ENCODE measurements at regions not wholly inside any gene's neighbourhood (a gene's known extent, or its start where the extent isn't known, plus 50 kb on each side); places are given as distances from the start of the nearest gene placed in this dataset.

DNA sequence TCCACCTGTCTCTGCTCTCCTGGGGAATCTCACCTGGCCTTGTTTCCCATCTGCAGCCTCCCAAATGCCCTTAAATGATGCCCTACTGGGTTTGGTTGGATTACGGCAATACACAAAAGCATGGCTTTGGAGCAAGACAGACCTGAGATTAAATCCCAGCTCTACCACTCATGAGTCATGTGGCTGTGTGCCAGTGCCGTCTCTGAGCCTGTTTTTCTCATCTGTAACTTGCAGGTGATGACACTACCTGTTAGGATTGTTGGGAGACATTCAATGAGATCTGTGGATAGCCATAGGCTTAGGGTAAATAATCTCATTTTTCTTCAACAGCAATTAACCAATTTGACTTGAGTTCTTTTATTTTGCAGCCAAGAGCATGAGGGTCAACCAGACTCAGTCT lies 240.3 kb downstream of the MAF start:
- TF ChIP-seq CTCF (IDR thresholded peaks at IDR 0.05; ENCODE audit: control extremely low read depth, extremely low read depth) = no peak
- H3K4me1 ChIP-seq (ENCODE audit: control insufficient read depth in 5 of 5, insufficient read depth in 5 of 5, low read length in 5 of 5) = no peaks in the 10 kb centered on the region
- H3K9me3 ChIP-seq (ENCODE audit: control insufficient read depth in 4 of 4, insufficient read depth in 3 of 4, low read length in 3 of 4) = peaks cover 0 to 10% (median 2%) of the 10 kb centered on the region in 4 donors
- ATAC-seq (ENCODE audit: insufficient read depth, low FRiP score) = no peak
- H3K36me3 ChIP-seq (ENCODE audit: control insufficient read depth in 4 of 4, insufficient read depth in 4 of 4, low read length in 4 of 4) = no peaks in the 10 kb centered on the region
- no peak overlapping the region for H3K27ac ChIP-seq (ENCODE audit: low read depth in 1 of 2, low read length in 1 of 2)
- H3K4me3 ChIP-seq = no peak overlapping the region
- no peak overlapping the region for H3K9ac ChIP-seq (ENCODE audit: insufficient read depth in 1 of 2, low read length in 2 of 2)
- no peak for DNase-seq
- WGBS, 2 donors = 91 to 93% methylated on average over 2 of the region's 2 CpGs
- H3K27me3 ChIP-seq (ENCODE audit: control insufficient read depth in 3 of 3, insufficient read depth in 3 of 3, low read length in 2 of 3) = no peaks in the 10 kb centered on the region

GRCh38 chr16:79359082-79359481 lies 241.5 kb downstream of the MAF start:
- WGBS, 2 donors = 41 to 54% methylated on average over 4 of the region's 4 CpGs

GRCh38 chr16:79358188-79358587 lies 242.3 kb downstream of the MAF start:
- H3K4me1 ChIP-seq (ENCODE audit: control insufficient read depth in 5 of 5, insufficient read depth in 5 of 5, low read length in 5 of 5) = no peaks in the 10 kb centered on the region
- no peaks in the 10 kb centered on the region for H3K27me3 ChIP-seq (ENCODE audit: control insufficient read depth in 3 of 3, insufficient read depth in 3 of 3, low read length in 2 of 3)
- H3K9ac ChIP-seq (ENCODE audit: insufficient read depth in 1 of 2, low read length in 2 of 2) = no peak overlapping the region
- H3K4me3 ChIP-seq = no peak overlapping the region
- ATAC-seq (ENCODE audit: insufficient read depth, low FRiP score) = no peak
- no peaks in the 10 kb centered on the region for H3K36me3 ChIP-seq (ENCODE audit: control insufficient read depth in 4 of 4, insufficient read depth in 4 of 4, low read length in 4 of 4)
- 84 to 92% methylated on average over 9 of the region's 9 CpGs for WGBS, 2 donors
- DNase-seq = no peak
- H3K27ac ChIP-seq (ENCODE audit: low read depth in 1 of 2, low read length in 1 of 2) = no peak overlapping the region
- no peak for TF ChIP-seq CTCF (IDR thresholded peaks at IDR 0.05; ENCODE audit: control extremely low read depth, extremely low read depth)
- peaks cover 0 to 10% (median 2%) of the 10 kb centered on the region in 4 donors for H3K9me3 ChIP-seq (ENCODE audit: control insufficient read depth in 4 of 4, insufficient read depth in 3 of 4, low read length in 3 of 4)

More at GRCh38 chr16:79359082-79359481, 241.5 kb downstream of the MAF start:
- Histone ChIP-seq H3K9ac (ENCODE audit: insufficient read depth in 1 of 2, low read length in 2 of 2) (no peak overlapping the region), H3K4me3 (no peak overlapping the region), H3K36me3 (ENCODE audit: control insufficient read depth in 4 of 4, insufficient read depth in 4 of 4, low read length in 4 of 4) (no peaks in the 10 kb centered on the region), H3K4me1 (ENCODE audit: control insufficient read depth in 5 of 5, insufficient read depth in 5 of 5, low read length in 5 of 5) (no peaks in the 10 kb centered on the region), H3K27me3 (ENCODE audit: control insufficient read depth in 3 of 3, insufficient read depth in 3 of 3, low read length in 2 of 3) (no peaks in the 10 kb centered on the region), H3K27ac (ENCODE audit: low read depth in 1 of 2, low read length in 1 of 2) (no peak overlapping the region), H3K9me3 (ENCODE audit: control insufficient read depth in 4 of 4, insufficient read depth in 3 of 4, low read length in 3 of 4) (peaks cover 0 to 10% (median 2%) of the 10 kb centered on the region in 4 donors)
- ATAC-seq (ENCODE audit: insufficient read depth, low FRiP score) = no peak
- no peak for DNase-seq
- no peak for TF ChIP-seq CTCF (IDR thresholded peaks at IDR 0.05; ENCODE audit: control extremely low read depth, extremely low read depth)

Data from lung (tissue), 11 donors.